BLaER1 (cell line): ENCODE measurements at regions not wholly inside any gene's neighbourhood (a gene's known extent, or its start where the extent isn't known, plus 50 kb on each side); places are given as distances from the start of the nearest gene placed in this dataset.

ENCODE experiments used
- H3K27ac ChIP-seq: shearing (Covaris generic); formaldehyde crosslinking; 2 replicates; pipeline ENCODE4 v1.8.1; 2022
- H3K27me3 ChIP-seq: shearing (Covaris generic); formaldehyde crosslinking; 2 replicates; pipeline ENCODE4 v1.8.1; 2022
- H3K36me3 ChIP-seq: shearing (Covaris generic); formaldehyde crosslinking; 2 replicates; pipeline ENCODE4 v1.8.1; 2022
- H3K4me1 ChIP-seq: shearing (Covaris generic); formaldehyde crosslinking; 2 replicates; pipeline ENCODE4 v1.8.1; 2022
- H3K4me2 ChIP-seq: shearing (Covaris generic); formaldehyde crosslinking; 2 replicates; pipeline ENCODE4 v1.8.1; 2022
- H3K4me3 ChIP-seq: shearing (Covaris generic); formaldehyde crosslinking; 2 replicates; pipeline ENCODE4 v1.8.1; 2022
- H3K9ac ChIP-seq: shearing (Covaris generic); formaldehyde crosslinking; 2 replicates; pipeline ENCODE4 v1.8.1; 2022
- H3K9me3 ChIP-seq: shearing (Covaris generic); formaldehyde crosslinking; 2 replicates; pipeline ENCODE4 v1.8.1; 2022
- H4K20me1 ChIP-seq: shearing (Covaris generic); formaldehyde crosslinking; 2 replicates; pipeline ENCODE4 v1.8.1; 2022
- Cebpa-rat ChIP-seq: shearing (Covaris generic); IDR thresholded peaks from 2 replicates; pipeline ENCODE4 v1.8.1; 2022

GRCh38 chr15:70442616-70443321 lies 320.6 kb downstream of the UACA start:
- H3K9me3 ChIP-seq = no peaks in the 10 kb centered on the region
- H3K27me3 ChIP-seq = peaks cover 18% of the 10 kb centered on the region; the same call in 1 of the 2 replicates
- peaks cover 8% of the 10 kb centered on the region for H4K20me1 ChIP-seq
- no peak for TF ChIP-seq Cebpa-rat
- no peak overlapping the region for H3K9ac ChIP-seq
- no peak overlapping the region for H3K27ac ChIP-seq
- peaks cover 17% of the 10 kb centered on the region for H3K4me1 ChIP-seq
- H3K36me3 ChIP-seq = no peaks in the 10 kb centered on the region
- no peak overlapping the region for H3K4me3 ChIP-seq
- H3K4me2 ChIP-seq = no peak overlapping the region

DNA sequence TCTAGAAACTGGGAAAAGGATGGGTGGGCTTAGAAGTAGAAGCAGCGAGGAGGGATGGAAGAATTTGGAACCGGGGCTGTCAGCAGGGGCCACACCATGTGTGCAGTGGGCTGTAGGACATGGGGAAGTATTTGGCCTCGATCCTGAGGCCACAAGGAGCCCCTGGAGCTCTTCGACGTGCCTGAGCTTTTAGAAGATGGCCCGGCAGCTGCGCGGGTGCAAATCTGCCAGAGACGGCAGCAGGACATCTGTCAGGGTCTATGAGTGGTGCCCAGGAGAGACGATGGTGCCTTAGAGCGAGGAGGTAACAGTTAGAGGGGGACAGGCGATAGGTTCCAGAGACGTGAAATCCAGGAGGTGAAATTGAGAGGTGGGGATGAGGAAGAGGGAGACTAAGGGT lies 321.1 kb downstream of the UACA start:
- Histone ChIP-seq H3K9me3 (no peaks in the 10 kb centered on the region), H4K20me1 (peaks cover 3% of the 10 kb centered on the region), H3K36me3 (no peaks in the 10 kb centered on the region), H3K9ac (no peak overlapping the region), H3K27ac (no peak overlapping the region), H3K27me3 (peaks cover 18% of the 10 kb centered on the region; the same call in 1 of the 2 replicates), H3K4me3 (no peak overlapping the region), H3K4me2 (no peak overlapping the region), H3K4me1 (peaks cover 12% of the 10 kb centered on the region)
- TF ChIP-seq Cebpa-rat = no peak

- TF ChIP-seq Cebpa-rat = no peak
- no peaks in the 10 kb centered on the region for H3K36me3 ChIP-seq
- H3K4me1 ChIP-seq = peaks cover 2% of the 10 kb centered on the region; the same call in 1 of the 2 replicates
- H3K27ac ChIP-seq = no peak overlapping the region
- H3K9ac ChIP-seq = no peak overlapping the region
- no peaks in the 10 kb centered on the region; the same call in 1 of the 2 replicates for H4K20me1 ChIP-seq
- no peak overlapping the region for H3K4me3 ChIP-seq
- H3K4me2 ChIP-seq = no peak overlapping the region
- peaks cover 18% of the 10 kb centered on the region; the same call in 1 of the 2 replicates for H3K27me3 ChIP-seq
- H3K9me3 ChIP-seq = no peaks in the 10 kb centered on the region
Observed at GRCh38 chr15:70440416-70441138, 322.8 kb downstream of the UACA start.

- no peaks in the 10 kb centered on the region for H3K36me3 ChIP-seq
- no peak overlapping the region for H3K9ac ChIP-seq
- no peaks in the 10 kb centered on the region for H3K9me3 ChIP-seq
- no peak for TF ChIP-seq Cebpa-rat
- H3K27ac ChIP-seq = no peak overlapping the region
- H3K27me3 ChIP-seq = peaks cover 18% of the 10 kb centered on the region; the same call in 1 of the 2 replicates
- H4K20me1 ChIP-seq = no peaks in the 10 kb centered on the region; the same call in 1 of the 2 replicates
- no peak overlapping the region for H3K4me2 ChIP-seq
- 0 out of 2 replicates have a peak, but pooled peaks cover 5% of the 10 kb centered on the region for H3K4me1 ChIP-seq
- no peak overlapping the region for H3K4me3 ChIP-seq
Observed at GRCh38 chr15:70439880-70440279, 323.5 kb downstream of the UACA start.

DNA sequence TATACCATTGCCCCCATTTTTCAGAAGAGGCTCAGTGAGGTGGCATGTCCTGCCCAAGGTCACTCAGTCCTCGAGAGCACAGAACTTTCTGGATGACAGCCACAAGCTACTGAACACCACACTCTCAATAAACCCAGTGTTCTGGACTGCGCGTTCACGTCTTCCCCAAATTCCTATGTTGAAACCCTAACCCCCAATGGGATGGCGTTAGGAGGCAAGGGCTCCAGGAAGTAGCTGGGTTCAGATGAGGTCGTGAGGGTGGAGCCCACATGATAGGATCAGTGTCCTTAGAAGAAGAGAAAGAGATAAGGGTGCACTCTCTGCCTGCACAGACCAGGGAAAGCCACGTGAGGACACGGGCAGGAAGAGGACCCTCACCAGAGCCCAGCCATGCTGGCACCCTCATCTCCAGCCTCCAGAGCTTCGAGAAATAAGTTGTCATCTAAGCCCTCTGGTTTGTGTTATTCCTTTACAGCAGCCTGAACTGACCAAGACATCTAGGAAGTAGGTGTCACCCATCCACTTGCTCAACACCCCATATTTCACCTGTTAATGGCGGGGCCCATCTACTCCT lies 324.0 kb downstream of the UACA start:
- TF ChIP-seq Cebpa-rat = no peak
- no peaks in the 10 kb centered on the region; the same call in 1 of the 2 replicates for H4K20me1 ChIP-seq
- H3K4me1 ChIP-seq = 0 out of 2 replicates have a peak, but pooled peaks cover 5% of the 10 kb centered on the region
- H3K36me3 ChIP-seq = no peaks in the 10 kb centered on the region
- H3K9me3 ChIP-seq = no peaks in the 10 kb centered on the region
- peaks cover 14% of the 10 kb centered on the region; the same call in 1 of the 2 replicates for H3K27me3 ChIP-seq
- no peak overlapping the region for H3K4me2 ChIP-seq
- no peak overlapping the region for H3K9ac ChIP-seq
- no peak overlapping the region for H3K27ac ChIP-seq
- no peak overlapping the region for H3K4me3 ChIP-seq

GRCh38 chr15:70438776-70439175 lies 324.6 kb downstream of the UACA start:
- no peak overlapping the region for H3K4me3 ChIP-seq
- H3K4me2 ChIP-seq = no peak overlapping the region
- no peaks in the 10 kb centered on the region for H3K9me3 ChIP-seq
- no peak for TF ChIP-seq Cebpa-rat
- H3K4me1 ChIP-seq = 0 out of 2 replicates have a peak, but pooled peaks cover 5% of the 10 kb centered on the region
- no peak overlapping the region for H3K9ac ChIP-seq
- peaks cover 8% of the 10 kb centered on the region; the same call in 1 of the 2 replicates for H3K27me3 ChIP-seq
- no peak overlapping the region for H3K27ac ChIP-seq
- no peaks in the 10 kb centered on the region; the same call in 1 of the 2 replicates for H4K20me1 ChIP-seq
- H3K36me3 ChIP-seq = no peaks in the 10 kb centered on the region

- H3K4me1 ChIP-seq = 0 out of 2 replicates have a peak, but pooled peaks cover 5% of the 10 kb centered on the region
- no peak overlapping the region for H3K27ac ChIP-seq
- TF ChIP-seq Cebpa-rat = no peak
- no peak overlapping the region for H3K9ac ChIP-seq
- no peak overlapping the region for H3K4me3 ChIP-seq
- no peak overlapping the region for H3K4me2 ChIP-seq
- no peaks in the 10 kb centered on the region for H3K9me3 ChIP-seq
- peaks cover under 1% of the 10 kb centered on the region; the same call in 1 of the 2 replicates for H3K27me3 ChIP-seq
- H4K20me1 ChIP-seq = no peaks in the 10 kb centered on the region; the same call in 1 of the 2 replicates
- no peaks in the 10 kb centered on the region for H3K36me3 ChIP-seq
Observed at GRCh38 chr15:70437882-70438451, 325.4 kb downstream of the UACA start.

GRCh38 chr15:70437089-70437488 lies 326.3 kb downstream of the UACA start:
- Histone ChIP-seq H3K27ac (no peak overlapping the region), H3K9me3 (no peaks in the 10 kb centered on the region), H3K27me3 (no peaks in the 10 kb centered on the region), H3K36me3 (no peaks in the 10 kb centered on the region), H3K4me1 (0 out of 2 replicates have a peak, but pooled peaks cover 5% of the 10 kb centered on the region), H3K4me2 (no peak overlapping the region), H3K4me3 (no peak overlapping the region), H4K20me1 (no peaks in the 10 kb centered on the region; the same call in 1 of the 2 replicates), H3K9ac (no peak overlapping the region)
- TF ChIP-seq Cebpa-rat = no peak

- Histone ChIP-seq H3K27me3 (no peaks in the 10 kb centered on the region), H3K4me1 (0 out of 2 replicates have a peak, but pooled peaks cover 5% of the 10 kb centered on the region), H3K36me3 (no peaks in the 10 kb centered on the region), H4K20me1 (no peaks in the 10 kb centered on the region), H3K27ac (no peak overlapping the region), H3K9ac (no peak overlapping the region), H3K4me3 (no peak overlapping the region), H3K9me3 (no peaks in the 10 kb centered on the region; the same call in 1 of the 2 replicates), H3K4me2 (no peak overlapping the region)
- no peak for TF ChIP-seq Cebpa-rat
Observed at GRCh38 chr15:70436428-70436827, 326.9 kb downstream of the UACA start.
